ENCODE measurements at regions not wholly inside any gene's neighbourhood (a gene's known extent, or its start where the extent isn't known, plus 50 kb on each side); places are given as distances from the start of the nearest gene placed in this dataset.

DNA sequence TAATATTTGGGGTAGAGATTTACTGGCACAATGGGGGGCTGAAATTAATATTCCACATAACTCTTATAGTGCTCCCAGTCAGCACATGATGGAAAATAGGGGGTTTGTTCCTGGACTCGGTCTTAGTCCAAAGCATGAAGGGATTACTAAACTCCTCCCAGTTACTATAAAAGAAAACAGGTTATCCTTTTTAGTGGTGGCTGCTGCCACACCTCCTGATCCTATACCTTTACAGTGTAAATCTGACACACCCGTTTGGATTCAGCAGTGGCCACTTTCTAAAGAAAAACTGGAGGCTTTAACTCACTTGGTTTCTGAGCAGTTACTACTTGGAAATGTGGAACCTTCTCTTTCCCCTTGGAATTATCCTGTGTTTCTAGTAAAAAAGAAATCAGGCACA lies 572.9 kb upstream of the PTGER4 start:
- Histone ChIP-seq H3K36me3 (replicated peaks; ENCODE audit: low read depth, low read length) (no peaks in the 10 kb centered on the region), H3K4me1 (ENCODE audit: low read length) (no peaks in the 10 kb centered on the region), H3K79me2 (ENCODE audit: low read length) (no peaks in the 10 kb centered on the region), H3K27ac (ENCODE audit: low read length) (no peak overlapping the region), H3K9ac (ENCODE audit: low read length) (no peak overlapping the region), H3K27me3 (ENCODE audit: low read depth, low read length) (no peaks in the 10 kb centered on the region), H3K4me3 (ENCODE audit: low read length) (no peak overlapping the region), H3K9me3 (ENCODE audit: insufficient read depth, low read length) (no peaks in the 10 kb centered on the region), H3K4me2 (ENCODE audit: low read length) (no peak overlapping the region), H2AFZ (ENCODE audit: low read depth, low read length) (no peak overlapping the region), H4K20me1 (ENCODE audit: insufficient read depth, low read length) (no peaks in the 10 kb centered on the region)
- TF ChIP-seq EZH2phosphoT487 (IDR thresholded peaks at IDR 0.05; ENCODE audit: low read depth), result no peak
- TF ChIP-seq, protein P1, sequence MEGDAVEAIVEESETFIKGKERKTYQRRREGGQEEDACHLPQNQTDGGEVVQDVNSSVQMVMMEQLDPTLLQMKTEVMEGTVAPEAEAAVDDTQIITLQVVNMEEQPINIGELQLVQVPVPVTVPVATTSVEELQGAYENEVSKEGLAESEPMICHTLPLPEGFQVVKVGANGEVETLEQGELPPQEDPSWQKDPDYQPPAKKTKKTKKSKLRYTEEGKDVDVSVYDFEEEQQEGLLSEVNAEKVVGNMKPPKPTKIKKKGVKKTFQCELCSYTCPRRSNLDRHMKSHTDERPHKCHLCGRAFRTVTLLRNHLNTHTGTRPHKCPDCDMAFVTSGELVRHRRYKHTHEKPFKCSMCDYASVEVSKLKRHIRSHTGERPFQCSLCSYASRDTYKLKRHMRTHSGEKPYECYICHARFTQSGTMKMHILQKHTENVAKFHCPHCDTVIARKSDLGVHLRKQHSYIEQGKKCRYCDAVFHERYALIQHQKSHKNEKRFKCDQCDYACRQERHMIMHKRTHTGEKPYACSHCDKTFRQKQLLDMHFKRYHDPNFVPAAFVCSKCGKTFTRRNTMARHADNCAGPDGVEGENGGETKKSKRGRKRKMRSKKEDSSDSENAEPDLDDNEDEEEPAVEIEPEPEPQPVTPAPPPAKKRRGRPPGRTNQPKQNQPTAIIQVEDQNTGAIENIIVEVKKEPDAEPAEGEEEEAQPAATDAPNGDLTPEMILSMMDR (IDR thresholded peaks at IDR 0.05; ENCODE audit: low read depth, low read length), result no peak

DNA sequence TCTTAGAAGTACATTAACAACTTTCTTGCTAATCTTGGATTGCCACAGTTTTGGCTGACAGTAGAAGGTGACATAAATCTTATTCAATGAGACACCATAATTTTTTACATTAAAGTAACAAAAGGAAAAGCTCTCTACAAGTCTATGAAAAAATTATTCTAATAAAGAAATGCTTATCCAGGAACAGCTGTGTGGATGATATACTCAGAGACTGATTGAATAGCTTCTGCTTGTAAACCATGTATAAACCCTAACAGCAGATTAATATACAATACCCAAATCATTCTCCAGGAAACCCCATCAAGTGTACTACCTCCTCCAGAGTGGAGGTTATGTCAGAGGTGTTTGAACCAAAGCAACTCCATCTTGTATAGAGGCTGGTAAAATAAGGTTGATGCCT lies 581.4 kb upstream of the PTGER4 start:
- Histone ChIP-seq H2AFZ (ENCODE audit: low read depth, low read length) (no peak overlapping the region), H3K4me3 (ENCODE audit: low read length) (no peak overlapping the region), H3K9ac (ENCODE audit: low read length) (no peak overlapping the region), H3K27ac (ENCODE audit: low read length) (no peak overlapping the region), H3K79me2 (ENCODE audit: low read length) (no peaks in the 10 kb centered on the region), H4K20me1 (ENCODE audit: insufficient read depth, low read length) (no peaks in the 10 kb centered on the region), H3K27me3 (ENCODE audit: low read depth, low read length) (no peaks in the 10 kb centered on the region), H3K4me1 (ENCODE audit: low read length) (no peaks in the 10 kb centered on the region), H3K9me3 (ENCODE audit: insufficient read depth, low read length) (no peaks in the 10 kb centered on the region), H3K4me2 (ENCODE audit: low read length) (no peak overlapping the region), H3K36me3 (replicated peaks; ENCODE audit: low read depth, low read length) (no peaks in the 10 kb centered on the region)
- TF ChIP-seq EZH2phosphoT487 (IDR thresholded peaks at IDR 0.05; ENCODE audit: low read depth), result no peak
- TF ChIP-seq, protein P1 (IDR thresholded peaks at IDR 0.05; ENCODE audit: low read depth, low read length), result no peak

DNA sequence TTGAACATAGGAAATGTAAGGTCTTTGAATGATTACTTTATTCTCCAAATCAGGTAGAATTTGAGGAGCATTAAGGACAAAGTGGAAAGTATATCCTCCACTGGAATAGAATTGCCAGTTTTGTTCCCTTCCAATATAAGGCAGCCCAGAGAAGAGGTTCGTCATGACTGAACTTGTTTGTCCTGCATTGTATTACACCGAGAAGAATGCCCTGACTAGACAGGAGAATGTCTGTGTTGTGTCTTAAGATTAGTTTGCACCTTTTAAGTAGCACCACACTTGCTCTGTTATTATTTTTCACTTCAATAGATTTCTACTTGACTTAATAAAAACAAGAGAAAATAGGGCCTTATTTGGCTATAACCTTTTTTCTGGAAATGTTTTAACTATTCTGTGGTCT lies 586.2 kb upstream of the PTGER4 start:
- no peaks in the 10 kb centered on the region for H3K27me3 ChIP-seq (ENCODE audit: low read depth, low read length)
- H3K9ac ChIP-seq (ENCODE audit: low read length), result no peak overlapping the region
- H3K9me3 ChIP-seq (ENCODE audit: insufficient read depth, low read length), result peaks cover 4% of the 10 kb centered on the region; the same call in 1 of the 2 replicates
- H3K4me2 ChIP-seq (ENCODE audit: low read length), result no peak overlapping the region
- no peaks in the 10 kb centered on the region for H3K36me3 ChIP-seq (replicated peaks; ENCODE audit: low read depth, low read length)
- no peak overlapping the region for H3K4me3 ChIP-seq (ENCODE audit: low read length)
- H3K4me1 ChIP-seq (ENCODE audit: low read length), result no peaks in the 10 kb centered on the region
- H3K27ac ChIP-seq (ENCODE audit: low read length), result no peak overlapping the region
- TF ChIP-seq EZH2phosphoT487 (IDR thresholded peaks at IDR 0.05; ENCODE audit: low read depth), result no peak
- TF ChIP-seq, protein P1 (IDR thresholded peaks at IDR 0.05; ENCODE audit: low read depth, low read length), result no peak
- no peaks in the 10 kb centered on the region for H4K20me1 ChIP-seq (ENCODE audit: insufficient read depth, low read length)
- no peak overlapping the region for H2AFZ ChIP-seq (ENCODE audit: low read depth, low read length)
- H3K79me2 ChIP-seq (ENCODE audit: low read length), result no peaks in the 10 kb centered on the region

DNA sequence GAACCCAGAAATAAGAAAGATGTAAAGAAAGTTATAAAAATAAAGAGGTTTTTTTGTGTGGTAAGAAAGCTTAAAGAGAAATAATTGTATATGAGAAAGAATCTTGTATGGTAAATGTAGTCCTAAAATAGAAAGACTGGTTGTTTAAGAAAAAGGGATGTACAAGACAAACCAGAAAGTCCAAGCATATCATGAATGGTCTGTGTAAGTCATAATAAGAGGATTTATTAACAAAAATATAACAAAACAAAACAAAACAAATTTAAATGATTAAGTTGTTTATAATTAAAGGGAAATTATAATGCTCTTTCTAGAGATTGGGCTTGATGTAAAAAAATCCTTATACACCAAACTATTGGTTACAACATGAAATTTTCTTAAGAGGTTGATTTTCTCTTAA lies 590.4 kb upstream of the PTGER4 start:
- H3K9me3 ChIP-seq (ENCODE audit: insufficient read depth, low read length), result peaks cover 4% of the 10 kb centered on the region; the same call in 1 of the 2 replicates

More for the DNA sequence above, 590.4 kb upstream of the PTGER4 start:
- Histone ChIP-seq H3K79me2 (ENCODE audit: low read length) (no peaks in the 10 kb centered on the region), H3K36me3 (replicated peaks; ENCODE audit: low read depth, low read length) (no peaks in the 10 kb centered on the region), H3K4me3 (ENCODE audit: low read length) (no peak overlapping the region), H3K9ac (ENCODE audit: low read length) (no peak overlapping the region), H3K27ac (ENCODE audit: low read length) (no peak overlapping the region), H3K4me1 (ENCODE audit: low read length) (no peaks in the 10 kb centered on the region), H4K20me1 (ENCODE audit: insufficient read depth, low read length) (no peaks in the 10 kb centered on the region), H2AFZ (ENCODE audit: low read depth, low read length) (no peak overlapping the region), H3K4me2 (ENCODE audit: low read length) (no peak overlapping the region), H3K27me3 (ENCODE audit: low read depth, low read length) (no peaks in the 10 kb centered on the region)
- TF ChIP-seq EZH2phosphoT487 (IDR thresholded peaks at IDR 0.05; ENCODE audit: low read depth), result no peak
- TF ChIP-seq, protein P1 (IDR thresholded peaks at IDR 0.05; ENCODE audit: low read depth, low read length), result no peak

Data from OCI-LY3 (cell line).